HEK293 (cell line): ENCODE measurements at regions not wholly inside any gene's neighbourhood (a gene's known extent, or its start where the extent isn't known, plus 50 kb on each side); places are given as distances from the start of the nearest gene placed in this dataset.

Experiments used
- CTCF ChIP-seq: fragments of 450-650 bp; formaldehyde crosslinking; IDR thresholded peaks from 2 replicates; pipeline ENCODE4 v1.5.1; 2016; ENCODE audit warnings: missing biosample characterization, missing genetic modification characterization
- REST ChIP-seq: fragments of 450-650 bp; formaldehyde crosslinking; IDR thresholded peaks from 2 replicates; pipeline ENCODE4 v1.5.1; 2016; ENCODE audit warnings: missing biosample characterization, missing genetic modification characterization
- ZNF121 ChIP-seq: fragments of 450-650 bp; formaldehyde crosslinking; IDR thresholded peaks from 2 replicates; pipeline ENCODE4 v1.5.1; 2016; ENCODE audit warnings: missing biosample characterization, missing genetic modification characterization
- ZNF132 ChIP-seq: fragments of 450-650 bp; formaldehyde crosslinking; IDR thresholded peaks from 2 replicates; pipeline ENCODE4 v1.5.1; 2017; ENCODE audit warnings: missing biosample characterization, missing genetic modification characterization, borderline replicate concordance
- ZNF174 ChIP-seq: fragments of 450-650 bp; formaldehyde crosslinking; IDR thresholded peaks from 2 replicates; pipeline ENCODE4 v1.5.0; 2017; ENCODE audit warnings: missing biosample characterization, mild to moderate bottlenecking, missing genetic modification characterization
- ZNF701 ChIP-seq: fragments of 450-650 bp; formaldehyde crosslinking; IDR thresholded peaks from 2 replicates; pipeline ENCODE4 v1.5.1; 2016; ENCODE audit warnings: missing biosample characterization, missing genetic modification characterization
- ZNF707 ChIP-seq: fragments of 450-650 bp; formaldehyde crosslinking; IDR thresholded peaks from 2 replicates; pipeline ENCODE4 v1.5.1; 2016; ENCODE audit warnings: missing biosample characterization, missing genetic modification characterization

- TF ChIP-seq ZNF121 (tag by site-specific recombination), result no peak
- TF ChIP-seq ZNF701, result no peak
- no peak for TF ChIP-seq ZNF174
- TF ChIP-seq CTCF, result no peak
- no peak for TF ChIP-seq REST (tag by site-specific recombination)
- TF ChIP-seq ZNF707 (tag by site-specific recombination), result no peak
- no peak for TF ChIP-seq ZNF132
These were observed 172.9 kb upstream of the CDYL start for GRCh38 chr6:4603291-4603690.
